Inflammatory macrophage treated with lipopolysaccharide for 1 hour (primary cell): ENCODE measurements at regions not wholly inside any gene's neighbourhood (a gene's known extent, or its start where the extent isn't known, plus 50 kb on each side); places are given as distances from the start of the nearest gene placed in this dataset.
"Not testable (repeated sequence)": the region's sequence is repeated elsewhere in the genome, so short reads cannot be mapped to it uniquely, and the experiment has no call there.

Source experiments
- DNase-seq, 2 donors: peaks; one replicate each; pipeline ENCODE4 v3.0.0-alpha.2; 2020 to 2022

- DNase-seq = no peak
Measured at GRCh38 chr18:22570492-22570891, 152.8 kb upstream of the CTAGE1 start.

DNA sequence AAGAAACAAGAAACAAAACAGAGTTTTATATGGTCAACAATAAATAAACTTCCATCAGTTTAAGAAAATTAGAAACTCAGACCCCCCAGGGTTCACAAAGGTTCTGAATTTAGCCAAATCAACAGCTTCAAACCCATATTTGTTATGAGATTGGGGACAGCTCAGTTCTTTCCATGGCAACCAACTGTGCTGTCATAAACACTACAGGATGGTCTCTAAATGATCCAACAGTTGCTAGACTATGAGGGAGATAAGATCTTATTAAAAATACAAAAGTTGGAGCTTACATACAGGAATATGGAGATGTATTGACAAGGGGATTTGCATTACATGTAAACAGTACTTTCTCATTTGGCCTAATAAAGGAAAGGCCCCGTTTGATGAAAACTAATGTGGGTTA lies 154.6 kb upstream of the CTAGE1 start:
- DNase-seq = no peak

- DNase-seq = no peak
Measured at GRCh38 chr18:22579271-22579670, 161.6 kb upstream of the CTAGE1 start.

DNA sequence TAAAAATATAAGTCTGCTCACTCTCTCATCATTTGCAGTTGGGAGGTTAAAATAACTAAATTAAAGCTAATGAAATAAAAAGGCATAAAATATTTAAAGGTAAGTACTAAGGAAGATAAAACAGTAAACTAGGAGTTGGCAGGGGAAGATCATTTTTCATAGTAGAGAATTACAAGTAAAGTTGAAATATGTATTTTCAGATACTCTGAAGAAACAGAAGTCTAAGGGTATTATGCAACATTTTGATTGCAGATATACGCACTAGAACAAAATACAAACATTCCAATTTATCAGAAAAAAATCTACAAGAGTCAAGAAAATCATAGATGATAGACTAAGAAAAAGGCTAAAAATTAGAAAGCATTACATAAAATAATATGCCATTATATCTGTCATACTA lies 167.6 kb upstream of the CTAGE1 start:
- DNase-seq = no peak

DNA sequence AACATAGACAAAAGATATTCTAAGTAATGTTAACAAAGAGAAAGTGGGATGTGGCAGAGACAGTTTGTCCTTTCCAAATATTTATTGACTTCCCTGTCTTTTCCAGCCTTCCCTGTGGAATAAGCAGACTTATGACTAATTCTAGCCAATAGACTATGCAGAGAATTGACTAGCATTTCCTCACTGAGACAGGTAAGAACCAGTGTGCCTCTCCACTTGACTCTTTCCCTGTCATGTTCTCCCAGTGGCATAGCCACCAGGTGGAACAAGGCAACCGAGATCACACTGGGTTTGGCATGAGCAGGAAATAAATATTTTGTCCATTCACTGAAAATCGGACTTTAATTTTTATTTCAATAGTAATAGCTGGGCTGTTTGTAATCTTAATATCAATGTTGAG lies 168.1 kb upstream of the CTAGE1 start:
- no peak for DNase-seq

DNA sequence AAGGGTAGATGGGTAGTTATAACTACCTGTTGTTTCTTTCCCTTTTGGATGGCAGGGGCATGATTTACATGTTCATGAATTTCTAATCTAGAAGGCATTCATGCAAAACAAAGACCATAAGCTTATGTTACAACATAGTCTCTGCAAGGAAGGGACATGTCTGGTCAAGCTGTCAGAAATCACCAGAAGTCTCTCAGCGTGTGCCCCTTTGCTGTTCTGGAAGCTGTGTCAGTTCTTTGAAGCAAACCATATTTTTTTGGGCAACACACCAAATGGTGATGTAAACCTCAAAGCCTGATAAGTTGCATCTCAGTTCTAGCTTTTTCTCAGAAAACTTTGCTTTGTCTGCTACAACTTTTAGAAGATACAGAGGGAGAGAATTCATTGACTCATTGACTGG lies 173.5 kb upstream of the CTAGE1 start:
- DNase-seq = no peak

GRCh38 chr18:22594155-22594690 lies 176.5 kb upstream of the CTAGE1 start:
- no peak for DNase-seq

DNA sequence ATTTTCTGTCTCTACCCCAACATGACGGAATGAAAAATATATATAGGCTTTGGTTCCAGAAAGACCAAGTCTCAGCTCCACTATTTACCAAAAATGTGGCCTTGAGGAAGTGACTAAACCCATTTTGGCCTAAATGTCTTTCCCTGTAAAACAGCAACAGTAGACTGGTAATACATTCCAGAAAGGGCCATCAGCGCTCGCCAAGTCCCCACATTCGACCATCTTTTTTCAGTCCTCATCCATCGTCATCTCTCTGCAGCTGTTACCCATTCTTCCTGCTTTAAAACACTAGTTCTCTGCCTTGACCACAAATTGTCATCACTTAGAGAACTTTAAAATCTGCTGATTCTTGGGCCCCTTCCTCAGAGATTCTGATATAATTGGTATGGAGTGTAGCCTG lies 183.8 kb upstream of the CTAGE1 start:
- DNase-seq = no peak

DNA sequence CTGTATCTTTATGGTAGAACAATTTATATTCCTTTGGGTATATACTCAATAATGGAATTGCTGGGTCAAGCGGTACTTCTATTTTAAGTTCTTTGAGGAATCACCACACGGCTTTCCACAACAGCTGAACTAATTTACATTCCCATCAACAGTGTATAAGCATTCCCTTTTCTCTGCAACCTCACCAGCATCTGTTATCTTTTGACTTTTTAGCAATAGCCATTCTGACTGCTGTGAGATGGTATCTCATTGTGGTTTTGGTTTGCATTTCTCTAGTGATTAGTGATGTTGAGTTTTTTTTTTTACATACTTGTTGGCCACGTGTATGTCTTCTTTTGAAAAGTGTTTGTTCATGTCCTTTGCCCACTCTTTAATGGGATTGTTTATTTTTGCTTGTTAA lies 184.7 kb upstream of the CTAGE1 start:
- not testable (repeated sequence) for DNase-seq

DNA sequence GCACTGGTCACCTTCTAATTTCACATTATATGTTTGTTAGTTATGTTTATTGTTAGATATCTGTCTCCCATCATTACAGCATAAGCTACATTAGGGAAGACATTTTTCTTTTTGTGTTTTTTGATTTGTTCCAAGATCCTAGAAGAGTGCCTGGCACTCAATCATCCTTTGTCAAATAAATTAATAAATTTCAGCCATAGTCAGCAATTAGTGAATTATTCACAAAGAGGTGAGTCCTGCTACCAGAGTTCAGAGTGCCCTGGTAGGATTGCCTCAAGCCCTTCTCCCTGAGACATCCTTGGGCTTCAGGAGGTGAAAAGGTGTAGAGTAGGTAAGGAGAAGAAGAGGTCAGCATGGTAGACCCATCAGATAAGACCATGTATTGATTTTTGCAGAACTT lies 186.2 kb upstream of the CTAGE1 start:
- no peak for DNase-seq

DNA sequence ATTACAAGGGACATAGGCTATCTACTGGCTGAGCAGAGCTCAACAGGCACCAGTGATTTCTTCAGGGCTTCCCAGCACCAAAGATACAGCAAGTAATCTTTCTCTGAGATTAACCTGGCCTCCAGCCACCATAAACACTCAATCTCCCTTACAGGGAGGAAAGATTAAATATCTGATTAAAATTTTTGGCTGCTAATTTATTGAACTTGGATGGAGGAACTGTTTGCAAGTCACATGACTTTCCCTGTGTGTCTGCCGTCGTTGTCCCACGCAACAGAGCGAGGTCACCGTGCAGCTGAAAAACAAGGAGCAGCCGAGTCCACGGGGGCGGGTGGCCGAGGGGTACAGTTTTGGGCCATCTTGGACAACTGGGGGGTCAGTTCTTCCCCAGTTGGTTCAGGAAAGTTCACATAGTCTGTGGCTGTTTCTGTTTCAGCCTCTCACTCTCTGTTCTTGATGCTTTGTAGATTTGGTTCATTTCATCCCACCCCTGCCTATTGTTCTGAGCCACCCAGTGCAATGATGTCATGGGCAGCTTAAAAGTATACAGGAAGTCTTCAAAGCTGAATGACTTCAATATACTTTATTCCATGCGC lies 186.8 kb upstream of the CTAGE1 start:
- no peak for DNase-seq

DNA sequence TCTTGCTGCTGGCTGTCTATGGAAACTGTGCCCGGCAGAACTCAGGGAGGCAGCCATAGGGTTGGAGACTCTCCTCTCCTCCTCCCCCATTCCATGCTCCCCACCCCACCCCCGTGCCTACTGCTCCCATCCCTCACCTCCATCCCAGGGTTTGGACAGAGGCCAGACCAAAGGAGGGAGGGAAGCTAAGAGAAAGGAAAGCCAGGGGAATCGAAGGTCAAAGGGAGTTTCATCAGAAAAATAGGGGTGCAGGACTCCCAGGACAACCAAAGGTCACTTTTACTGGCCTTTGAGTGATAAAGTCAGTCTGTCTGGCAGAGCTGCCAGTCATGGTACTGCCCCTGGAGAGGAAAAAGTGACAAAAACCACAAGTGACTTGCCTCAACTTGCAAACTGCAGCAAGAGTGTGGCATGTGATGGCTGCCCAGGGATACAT lies 187.3 kb upstream of the CTAGE1 start:
- DNase-seq = no peak

- no peak for DNase-seq
Measured at GRCh38 chr18:22605736-22606135, 188.0 kb upstream of the CTAGE1 start.

DNA sequence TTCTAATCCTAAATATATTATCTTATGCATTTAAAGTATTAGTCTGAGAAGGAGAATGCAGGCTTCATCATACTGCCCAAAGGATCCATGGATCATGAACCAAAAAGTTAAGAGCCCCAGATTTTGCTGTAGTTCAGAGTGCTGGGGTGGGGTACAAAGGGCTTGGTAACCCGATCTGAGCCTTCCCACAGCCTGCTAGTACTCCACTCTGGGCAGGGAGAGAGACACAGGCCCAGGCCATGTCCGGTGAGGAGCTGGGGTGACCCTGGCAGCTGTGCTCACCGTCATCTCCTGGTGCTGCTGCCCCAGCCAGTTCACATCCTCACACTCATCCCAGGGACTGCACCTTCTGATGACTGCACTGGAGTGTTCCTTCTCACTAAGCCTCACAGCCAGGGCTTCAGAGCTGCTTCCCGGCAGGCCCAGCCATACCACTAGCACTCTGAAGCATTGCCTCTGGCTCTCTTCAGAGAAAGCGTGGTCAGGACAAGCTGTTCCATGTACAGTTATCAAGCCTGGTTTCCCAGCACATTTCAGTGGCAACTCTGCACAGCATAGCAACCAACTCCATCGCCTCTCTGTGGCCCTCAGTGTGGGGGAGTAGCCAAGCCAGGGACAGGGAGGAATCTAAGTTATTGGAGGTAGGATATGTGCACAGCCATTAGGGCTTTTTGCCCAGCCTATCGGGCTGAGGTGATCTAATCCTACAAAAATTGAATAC lies 189.0 kb upstream of the CTAGE1 start:
- DNase-seq = no peak

DNA sequence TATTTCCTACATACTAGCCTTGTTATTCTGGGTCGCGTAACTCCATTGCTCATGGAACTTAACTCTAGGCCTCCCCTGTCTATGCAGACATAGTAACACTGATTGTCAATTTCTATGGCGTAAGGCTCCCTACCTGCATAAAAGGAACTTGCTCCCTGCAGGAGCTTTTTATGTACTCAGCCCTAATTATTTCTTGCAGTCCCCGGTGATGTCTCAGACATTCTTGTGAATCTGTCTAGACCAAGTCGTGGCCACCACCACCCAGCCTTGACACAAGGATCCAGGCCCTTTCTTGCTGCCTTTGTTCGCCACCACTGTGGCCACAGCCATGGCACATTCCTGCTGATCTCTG lies 189.5 kb upstream of the CTAGE1 start:
- DNase-seq = no peak

DNA sequence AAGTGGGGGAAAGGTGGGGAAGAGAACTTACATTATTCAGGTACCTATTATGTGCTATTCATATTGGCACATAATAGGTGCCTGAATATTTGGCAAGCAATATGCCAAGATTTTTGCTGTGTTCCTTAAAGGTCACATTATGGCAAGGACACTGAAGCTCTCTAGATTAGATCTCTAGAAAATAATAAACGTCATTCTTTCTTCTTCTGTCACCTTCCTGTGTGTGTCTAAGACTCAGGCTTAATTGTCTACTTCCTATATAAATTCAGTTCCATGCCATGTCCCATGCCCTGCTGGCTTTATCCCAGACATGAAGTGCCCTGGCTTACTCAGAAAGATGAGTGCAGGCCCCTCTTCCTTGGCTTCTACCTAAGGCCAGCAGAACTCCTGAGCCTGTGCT lies 191.1 kb upstream of the CTAGE1 start:
- DNase-seq = no peak

- DNase-seq = no peak
Measured at GRCh38 chr18:22609642-22610041, 191.9 kb upstream of the CTAGE1 start.

GRCh38 chr18:22613058-22613690 lies 195.5 kb upstream of the CTAGE1 start:
- no peak for DNase-seq

- DNase-seq = no peak
Measured at GRCh38 chr18:22613788-22614187, 196.1 kb upstream of the CTAGE1 start.

- DNase-seq = no peak
Measured at GRCh38 chr18:22623513-22623912, 205.8 kb upstream of the CTAGE1 start.

DNA sequence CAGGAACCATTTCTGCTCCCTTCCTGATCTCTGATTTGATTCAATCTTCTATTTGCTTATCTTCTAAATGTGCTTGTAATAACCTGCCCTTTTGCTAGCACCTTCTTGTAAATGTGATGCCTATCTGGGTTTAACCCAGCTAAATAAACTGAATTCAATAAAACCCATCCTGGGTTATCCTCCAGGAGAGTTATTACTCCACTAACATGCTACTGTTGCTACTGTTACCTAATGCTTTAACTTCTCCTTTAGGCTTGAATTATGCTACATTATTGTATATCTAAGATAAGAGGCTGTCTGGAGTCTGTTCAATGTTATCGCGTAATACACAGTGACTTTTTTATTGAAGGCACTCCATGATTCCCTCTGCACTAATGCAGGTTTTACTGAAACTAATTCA lies 206.5 kb upstream of the CTAGE1 start:
- no peak for DNase-seq

- no peak for DNase-seq
Measured at GRCh38 chr18:22625406-22625805, 207.7 kb upstream of the CTAGE1 start.

GRCh38 chr18:22626771-22627170 lies 209.1 kb upstream of the CTAGE1 start:
- DNase-seq = no peak

DNA sequence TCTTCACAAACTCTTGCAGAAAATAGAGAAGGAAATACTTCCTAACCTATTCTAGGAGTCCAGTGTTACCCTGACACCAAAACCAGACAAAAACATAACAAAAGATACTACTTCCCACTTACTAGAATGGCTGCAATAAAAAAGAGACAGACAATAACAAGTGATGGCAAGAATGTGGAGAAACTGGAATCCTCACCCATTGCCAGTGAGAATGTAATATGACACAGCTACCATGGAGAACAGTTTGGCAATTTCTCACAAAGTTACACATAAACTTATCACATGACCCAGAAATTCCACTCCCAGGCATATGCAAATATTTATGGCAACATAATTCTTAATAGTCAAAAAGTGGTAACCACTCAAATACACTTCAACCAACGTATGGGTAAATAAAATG lies 209.8 kb upstream of the CTAGE1 start:
- DNase-seq = no peak
